ENCODE measurements at regions not wholly inside any gene's neighbourhood (a gene's known extent, or its start where the extent isn't known, plus 50 kb on each side); places are given as distances from the start of the nearest gene placed in this dataset.
"Not testable (repeated sequence)": the region's sequence is repeated elsewhere in the genome, so short reads cannot be mapped to it uniquely, and the experiment has no call there.

- not testable (repeated sequence) for DNase-seq (ENCODE audit: low read depth, low spot score)
Observed at GRCh38 chr2:87263868-87264518, 242.3 kb upstream of the PLGLB1 start.

- DNase-seq (ENCODE audit: low read depth, low spot score): not testable (repeated sequence)
Observed at GRCh38 chr2:87275192-87275591, 253.5 kb upstream of the PLGLB1 start.

GRCh38 chr2:87275974-87276629 lies 254.5 kb upstream of the PLGLB1 start:
- not testable (repeated sequence) for DNase-seq (ENCODE audit: low read depth, low spot score)

GRCh38 chr2:87276673-87277072 lies 255.0 kb upstream of the PLGLB1 start:
- not testable (repeated sequence) for DNase-seq (ENCODE audit: low read depth, low spot score)

- not testable (repeated sequence) for DNase-seq (ENCODE audit: low read depth, low spot score)
Observed at GRCh38 chr2:87277734-87278133, 256.1 kb upstream of the PLGLB1 start.

- DNase-seq (ENCODE audit: low read depth, low spot score): not testable (repeated sequence)
Observed at GRCh38 chr2:87280596-87281355, 259.1 kb upstream of the PLGLB1 start.

- DNase-seq (ENCODE audit: low read depth, low spot score): not testable (repeated sequence)
Observed at GRCh38 chr2:87283735-87284470, 262.3 kb upstream of the PLGLB1 start.

- DNase-seq (ENCODE audit: low read depth, low spot score): not testable (repeated sequence)
Observed at GRCh38 chr2:87284471-87284772, 262.8 kb upstream of the PLGLB1 start.

GRCh38 chr2:87285139-87285538 lies 263.5 kb upstream of the PLGLB1 start:
- DNase-seq (ENCODE audit: low read depth, low spot score): not testable (repeated sequence)

- peak; percentile 5 for DNase-seq (ENCODE audit: low read depth, low spot score)
Observed at GRCh38 chr2:87290566-87291307, 269.1 kb upstream of the PLGLB1 start.

- not testable (repeated sequence) for DNase-seq (ENCODE audit: low read depth, low spot score)
Observed at GRCh38 chr2:87291400-87292200, 270.0 kb upstream of the PLGLB1 start.

- not testable (repeated sequence) for DNase-seq (ENCODE audit: low read depth, low spot score)
Observed at GRCh38 chr2:87293931-87294594, 272.4 kb upstream of the PLGLB1 start.

GRCh38 chr2:87295135-87295534 lies 273.5 kb upstream of the PLGLB1 start:
- DNase-seq (ENCODE audit: low read depth, low spot score): not testable (repeated sequence)

- DNase-seq (ENCODE audit: low read depth, low spot score): not testable (repeated sequence)
Observed at GRCh38 chr2:87301349-87301748, 279.7 kb upstream of the PLGLB1 start.

- not testable (repeated sequence) for DNase-seq (ENCODE audit: low read depth, low spot score)
Observed at GRCh38 chr2:87301871-87302270, 280.2 kb upstream of the PLGLB1 start.

- DNase-seq (ENCODE audit: low read depth, low spot score): not testable (repeated sequence)
Observed at GRCh38 chr2:87308621-87309020, 287.0 kb upstream of the PLGLB1 start.

- not testable (repeated sequence) for DNase-seq (ENCODE audit: low read depth, low spot score)
Observed at GRCh38 chr2:87309785-87310184, 288.1 kb upstream of the PLGLB1 start.

GRCh38 chr2:87311896-87312441 lies 290.3 kb upstream of the PLGLB1 start:
- not testable (repeated sequence) for DNase-seq (ENCODE audit: low read depth, low spot score)

- not testable (repeated sequence) for DNase-seq (ENCODE audit: low read depth, low spot score)
Observed at GRCh38 chr2:87314622-87315021, 293.0 kb upstream of the PLGLB1 start.
